ENCODE measurements at regions not wholly inside any gene's neighbourhood (a gene's known extent, or its start where the extent isn't known, plus 50 kb on each side); places are given as distances from the start of the nearest gene placed in this dataset.

DNA sequence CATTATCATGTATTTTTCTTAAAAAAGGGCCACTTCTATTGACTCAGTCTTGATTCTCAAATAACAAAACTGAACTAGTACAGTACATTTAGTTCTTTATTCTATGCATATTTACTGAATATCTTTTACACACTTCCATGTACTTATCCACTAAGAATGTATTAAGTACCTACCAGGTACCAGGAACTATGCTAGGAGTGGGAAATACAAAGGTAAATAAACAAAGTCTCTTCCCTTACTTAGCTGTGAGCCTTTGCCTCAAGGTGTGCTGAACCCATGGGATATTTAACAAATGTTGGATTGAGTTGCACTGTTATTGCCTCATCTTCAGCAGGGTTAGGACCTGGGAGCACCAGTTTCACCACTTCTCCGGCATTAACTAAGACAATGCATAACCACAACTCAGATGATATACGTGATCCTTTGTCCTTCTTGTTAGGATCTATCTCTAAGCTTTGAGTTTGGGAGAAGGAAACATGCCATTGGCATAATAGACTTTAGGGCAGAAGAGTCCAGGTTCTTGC, 533.9 kb downstream of the TFAP2B start:
- no peak for DNase-seq
- intact Hi-C loops (cut with DNase I), result loop anchor here (5.0 kb wide), 1 partner anchor 535 kb away; the partner anchor contains the start of gene TFAP2B

DNA sequence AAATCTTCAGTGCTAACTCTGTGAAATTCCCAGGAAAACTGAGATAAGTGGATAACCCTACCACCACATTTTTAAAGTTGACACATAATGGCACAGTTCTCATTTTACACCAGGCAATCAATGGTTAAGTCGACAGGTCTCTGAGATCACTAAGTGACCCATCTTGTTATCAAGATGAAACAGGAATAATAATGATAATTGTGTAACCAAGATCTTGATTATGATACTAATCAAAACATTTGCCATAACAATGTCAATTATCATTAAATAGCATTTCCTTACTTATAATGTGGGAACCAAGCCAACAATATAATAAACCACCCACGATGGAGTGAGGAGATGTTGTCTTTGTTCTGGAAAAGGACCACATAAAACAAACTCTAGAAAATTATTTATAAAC, 541.6 kb downstream of the TFAP2B start:
- intact Hi-C loops (cut with DNase I), result no loop called here

DNA sequence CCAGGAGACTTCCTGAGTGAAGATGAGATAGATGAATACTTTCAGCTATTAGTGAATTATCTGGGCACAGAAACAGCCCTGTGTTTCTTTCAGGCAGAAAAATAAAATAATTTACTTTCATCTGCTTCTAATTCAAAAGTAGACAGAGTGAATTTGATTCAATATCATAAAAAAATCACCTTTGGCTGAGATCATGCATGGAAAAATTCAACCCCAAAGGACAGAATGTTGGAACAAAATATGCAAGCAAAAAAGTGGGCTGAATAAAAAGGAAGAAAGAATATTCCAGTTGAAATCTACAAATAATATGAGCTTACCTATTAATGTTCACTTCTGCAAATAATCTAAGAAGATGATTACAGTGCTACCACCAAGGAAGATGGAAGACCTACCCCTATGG, 546.9 kb downstream of the TFAP2B start:
- intact Hi-C loops (cut with DNase I), result no loop called here
- no peak for DNase-seq

More for the DNA sequence above, 541.6 kb downstream of the TFAP2B start:
- no peak for DNase-seq

DNA sequence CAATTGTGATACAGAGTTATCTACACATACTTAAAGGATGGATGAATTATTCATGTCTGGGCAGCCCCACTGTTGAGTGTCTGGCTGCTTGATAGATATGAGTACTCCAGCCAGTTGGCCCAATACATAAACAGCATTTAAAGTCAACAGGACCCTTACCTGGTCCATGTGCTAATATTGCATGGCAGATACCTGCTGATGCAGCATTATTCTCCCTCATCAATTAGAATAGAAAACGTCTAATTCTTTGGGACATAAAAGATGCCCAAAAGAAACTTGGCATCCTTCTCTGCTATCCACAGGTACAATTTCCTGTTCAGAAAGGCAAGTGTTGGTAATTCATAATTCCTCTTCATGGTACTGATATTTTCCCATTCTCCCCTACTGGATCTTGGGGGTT, 550.8 kb downstream of the TFAP2B start:
- intact Hi-C loops (cut with DNase I), result no loop called here
- DNase-seq, result no peak

DNA sequence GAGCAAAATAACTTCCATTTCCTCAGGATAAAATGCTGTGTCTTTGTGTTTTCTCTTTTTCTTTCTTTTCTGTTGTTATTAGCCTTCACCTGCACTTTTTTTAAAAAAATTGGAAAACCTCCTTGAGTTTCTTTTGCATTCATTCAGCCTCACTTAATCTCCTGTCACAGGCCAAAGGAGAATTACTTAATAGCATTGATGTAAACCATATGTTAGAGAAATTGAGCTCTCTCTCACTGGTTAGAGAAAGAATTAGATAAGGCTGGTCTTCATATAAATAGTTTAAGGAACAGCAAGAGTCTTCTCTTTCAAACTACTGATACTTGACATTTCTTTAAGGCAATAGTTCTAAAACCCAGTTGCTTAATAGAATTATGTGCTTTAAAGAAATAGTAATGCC, 564.2 kb downstream of the TFAP2B start:
- DNase-seq, result no peak
- intact Hi-C loops (cut with DNase I), result no loop called here

DNA sequence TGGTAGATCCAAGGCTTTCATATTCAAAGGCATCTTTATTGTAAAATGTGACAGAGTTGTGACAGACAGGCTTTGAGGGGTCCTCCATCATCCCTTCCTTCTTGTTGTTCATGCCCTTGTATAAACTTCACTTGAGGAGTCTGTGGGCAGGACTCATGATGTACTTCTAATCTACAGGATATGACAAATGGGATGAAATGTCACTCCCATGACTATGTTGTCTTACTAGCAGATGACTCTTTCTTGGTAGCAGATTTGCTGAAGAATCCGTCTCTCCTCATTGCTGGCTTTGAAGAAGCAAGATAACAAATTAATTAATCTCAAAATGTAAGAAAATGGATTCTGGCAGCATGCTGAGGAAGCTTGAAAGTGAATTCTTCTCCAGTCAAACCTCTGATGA, 566.1 kb downstream of the TFAP2B start:
- intact Hi-C loops (cut with DNase I), result no loop called here
- DNase-seq, result no peak

DNA sequence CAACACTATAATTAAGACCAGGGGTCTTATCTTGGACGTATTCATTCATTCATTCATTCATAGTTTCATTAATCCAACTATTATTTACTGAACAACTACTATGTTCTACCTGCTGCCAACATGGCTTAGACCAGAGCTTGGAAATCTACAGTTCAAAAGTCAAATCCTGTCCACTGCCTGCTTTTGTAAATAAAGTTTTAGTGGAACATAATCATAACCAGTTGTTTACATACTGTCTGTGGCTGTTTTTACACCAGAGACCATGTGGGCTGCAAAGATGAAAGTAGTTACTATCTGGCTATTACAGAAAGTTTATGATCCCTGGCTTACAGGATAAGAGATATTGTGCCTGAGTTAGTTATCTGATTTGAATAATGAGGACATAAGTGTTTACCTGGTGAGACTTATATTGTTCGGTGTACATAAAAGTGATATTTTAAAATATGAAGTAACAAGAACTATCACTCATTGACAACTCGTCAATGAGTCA, 567.7 kb downstream of the TFAP2B start:
- intact Hi-C loops (cut with DNase I), result no loop called here

DNA sequence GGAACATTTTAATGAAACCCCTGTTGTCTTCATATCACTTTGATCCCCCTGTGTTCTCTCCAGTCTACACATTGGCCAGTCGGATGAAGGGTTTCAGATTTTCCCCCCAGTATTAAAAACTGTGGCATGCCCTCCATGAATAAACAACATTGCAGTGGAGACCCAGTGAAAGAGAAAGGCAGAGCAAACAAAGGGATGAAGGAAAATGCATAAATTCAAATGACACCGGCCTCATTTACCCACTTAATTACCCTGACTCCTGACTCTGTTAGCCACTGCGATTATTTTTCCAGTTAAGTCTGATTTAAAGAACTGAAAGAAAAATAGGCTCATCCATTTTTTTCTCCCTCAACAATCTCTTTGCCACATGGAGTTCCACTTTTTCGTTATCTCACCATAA, 569.2 kb downstream of the TFAP2B start:
- intact Hi-C loops (cut with DNase I), result no loop called here
- no peak for DNase-seq

More for the DNA sequence above, 567.7 kb downstream of the TFAP2B start:
- DNase-seq, result no peak

DNA sequence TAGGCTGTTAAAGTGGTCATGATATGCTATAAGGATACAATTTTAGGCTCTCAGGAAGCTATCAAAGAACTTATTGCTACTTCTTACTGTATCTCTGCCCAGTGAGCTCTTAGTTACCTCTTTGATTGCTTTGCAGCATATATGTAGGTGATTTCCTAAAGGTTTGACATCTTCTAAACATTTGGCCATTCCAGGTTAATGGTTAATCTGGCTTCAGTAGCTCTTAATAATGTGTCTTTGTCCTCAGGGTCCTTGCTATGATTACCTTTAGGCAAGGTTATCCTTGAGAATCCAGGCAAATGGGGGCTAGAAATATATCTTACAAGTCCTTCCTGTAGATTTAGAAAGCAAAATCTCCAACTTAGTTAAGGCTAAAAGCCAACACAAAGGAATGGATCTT, 575.4 kb downstream of the TFAP2B start:
- DNase-seq, result no peak
- intact Hi-C loops (cut with DNase I), result no loop called here

DNA sequence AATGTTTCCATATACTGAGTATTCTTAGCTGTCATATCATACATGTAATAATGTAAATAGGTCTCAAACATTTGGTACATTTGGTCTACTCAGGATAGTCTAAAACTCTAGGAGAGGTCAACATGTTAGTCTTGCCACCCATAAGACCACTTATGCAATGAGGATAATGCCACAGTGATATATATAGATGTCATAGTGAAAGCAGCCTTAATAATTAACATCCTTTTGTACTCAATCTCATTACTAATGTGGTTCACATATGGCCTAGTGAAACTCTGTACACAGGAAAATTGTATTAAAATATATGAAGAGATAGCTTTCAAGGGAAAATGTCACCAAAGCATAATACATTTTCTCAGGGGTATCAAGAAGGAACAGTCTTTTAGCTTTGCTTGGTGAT, 577.9 kb downstream of the TFAP2B start:
- intact Hi-C loops (cut with DNase I), result no loop called here
- DNase-seq, result no peak

DNA sequence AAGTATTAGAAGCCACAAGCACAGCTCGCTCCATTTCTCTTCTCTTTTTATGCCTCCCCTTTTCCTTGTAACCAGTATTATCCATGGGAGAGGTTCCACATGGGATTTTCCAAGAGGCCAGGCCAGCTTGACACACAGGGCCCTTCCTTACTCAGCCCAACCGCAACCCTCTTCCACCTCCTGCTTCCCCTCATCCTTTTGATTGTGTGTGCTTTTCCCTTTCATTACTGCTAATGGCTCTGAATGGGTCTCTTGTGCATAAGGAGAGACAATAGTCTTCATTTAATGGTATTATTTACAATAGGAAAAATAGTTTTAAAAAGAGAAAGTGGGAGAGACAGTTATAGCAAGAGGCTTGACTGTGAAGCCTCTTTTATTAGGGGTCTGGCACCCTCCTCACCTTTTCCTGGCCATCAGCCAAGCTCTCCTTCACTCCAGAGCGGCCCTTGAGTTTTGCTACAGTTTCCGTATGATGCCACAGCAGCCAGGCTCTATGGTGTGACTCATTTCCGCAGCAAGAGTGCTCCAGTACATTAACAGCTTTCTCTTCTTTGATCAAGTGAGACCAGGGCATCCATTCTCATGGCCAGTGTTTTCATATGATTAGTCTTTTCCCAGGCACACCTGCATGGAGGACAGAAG, 579.5 kb downstream of the TFAP2B start:
- DNase-seq, result peak in 1 of 10 donors; percentile 52
- intact Hi-C loops (cut with DNase I), result no loop called here

DNA sequence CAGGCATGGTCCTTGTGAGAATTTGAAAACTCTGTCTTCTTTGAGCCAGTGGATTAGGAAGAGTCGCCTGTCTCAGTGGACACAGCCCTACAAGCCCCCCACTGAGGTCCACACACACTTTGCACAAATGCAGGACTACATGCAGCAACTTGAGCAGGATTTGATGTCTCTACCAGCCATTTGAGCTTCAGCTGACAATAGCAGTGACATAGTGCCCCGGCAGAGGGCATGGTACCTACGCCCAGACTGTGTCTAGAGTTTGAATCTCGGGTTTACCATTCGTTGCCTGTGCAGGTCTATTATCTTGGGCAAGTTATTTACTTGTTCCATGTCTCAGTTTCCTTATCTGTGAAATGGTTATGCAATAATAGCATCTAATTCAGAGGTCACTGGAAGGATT, 580.1 kb downstream of the TFAP2B start:
- intact Hi-C loops (cut with DNase I), result no loop called here
- DNase-seq, result peak in 1 of 10 donors; percentile 36

DNA sequence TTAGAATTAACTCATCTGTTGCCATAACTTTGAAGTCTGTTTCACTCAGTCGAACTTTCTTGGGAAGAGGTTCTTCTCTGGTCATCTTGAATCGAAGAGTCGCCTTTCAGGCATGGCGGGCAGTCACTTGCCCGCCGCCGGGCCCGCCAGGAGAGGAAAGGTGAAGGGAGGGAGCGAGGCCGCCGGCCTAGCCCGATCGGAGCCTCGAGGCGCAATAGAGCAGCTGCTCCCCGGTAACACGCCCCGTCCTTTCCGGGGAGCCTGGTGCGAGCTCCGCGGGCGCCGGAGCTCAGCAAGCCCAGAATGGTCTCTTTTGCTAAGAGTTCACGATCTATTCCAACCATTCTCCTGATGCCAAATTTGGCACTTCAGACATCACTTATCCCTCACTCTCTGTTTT, 591.8 kb downstream of the TFAP2B start:
- DNase-seq, result peak in 3 of 10 donors; percentile 53 to 76 (median 68)
- intact Hi-C loops (cut with DNase I), result no loop called here

DNA sequence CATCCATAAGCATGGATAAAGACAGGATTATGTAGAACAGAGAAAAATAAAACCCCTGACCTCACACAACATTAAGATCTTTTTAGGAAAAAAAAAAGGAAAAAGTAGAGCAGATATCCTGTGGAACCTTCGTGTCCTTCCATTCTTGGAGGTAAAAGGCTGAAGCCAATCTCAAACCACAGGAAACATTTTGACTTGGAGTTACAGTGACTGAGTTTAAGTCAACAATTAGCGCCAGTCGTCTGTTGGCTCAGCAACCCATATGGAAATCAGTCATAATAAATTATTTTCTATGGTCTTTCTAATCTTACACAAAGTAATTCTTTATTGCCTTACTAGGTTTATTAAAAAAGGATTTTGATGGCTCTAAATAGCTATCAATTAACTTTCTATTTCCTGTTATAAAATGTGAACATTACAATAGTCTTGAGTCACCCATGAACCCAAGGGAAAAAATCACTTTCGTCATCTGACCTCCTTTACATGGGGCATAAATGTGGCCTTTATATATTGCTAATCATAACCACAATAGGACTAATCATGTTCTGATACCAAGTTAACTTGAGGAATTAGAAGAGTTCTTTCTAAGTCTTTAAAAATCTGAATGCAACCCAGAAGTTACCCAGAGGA, 592.9 kb downstream of the TFAP2B start:
- intact Hi-C loops (cut with DNase I), result no loop called here
- no peak for DNase-seq

DNA sequence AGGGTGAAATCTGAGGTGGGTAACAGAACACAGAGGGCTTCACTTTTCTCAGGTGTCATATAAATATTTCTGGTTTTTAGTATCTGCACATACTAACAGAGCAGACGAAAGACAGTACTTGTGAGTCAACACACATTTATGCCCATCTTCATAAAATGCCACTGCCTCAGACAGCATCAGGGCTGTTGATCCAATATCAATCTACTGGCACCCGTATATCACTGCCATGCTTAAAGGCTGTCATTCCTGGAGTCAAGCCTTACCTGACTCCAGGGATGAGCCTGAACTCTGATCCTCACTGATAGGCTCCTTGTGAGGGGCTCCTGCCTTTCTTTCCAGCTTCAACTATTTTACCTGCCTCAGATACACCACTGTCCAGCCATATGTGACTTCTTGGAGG, 595.7 kb downstream of the TFAP2B start:
- no peak for DNase-seq
- intact Hi-C loops (cut with DNase I), result no loop called here

DNA sequence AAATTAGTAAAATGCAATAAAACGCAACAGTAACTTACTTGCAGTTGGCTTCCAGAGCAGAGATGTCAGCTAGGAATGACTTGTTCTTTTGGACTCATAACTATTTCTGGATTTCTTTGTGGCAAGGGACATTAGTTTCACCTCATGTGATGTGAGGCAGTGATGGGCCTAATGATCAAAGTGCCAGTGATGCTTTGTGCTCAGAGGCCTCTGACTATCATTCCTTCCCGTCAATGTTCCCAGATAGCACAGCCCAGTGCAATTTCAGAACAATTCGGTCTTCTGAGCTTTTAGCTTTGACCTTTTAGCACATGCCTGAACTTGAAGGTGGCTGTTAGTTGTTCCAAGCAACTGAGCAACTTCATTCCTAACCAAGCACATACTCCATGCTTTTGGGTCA, 596.8 kb downstream of the TFAP2B start:
- DNase-seq, result no peak
- intact Hi-C loops (cut with DNase I), result no loop called here

DNA sequence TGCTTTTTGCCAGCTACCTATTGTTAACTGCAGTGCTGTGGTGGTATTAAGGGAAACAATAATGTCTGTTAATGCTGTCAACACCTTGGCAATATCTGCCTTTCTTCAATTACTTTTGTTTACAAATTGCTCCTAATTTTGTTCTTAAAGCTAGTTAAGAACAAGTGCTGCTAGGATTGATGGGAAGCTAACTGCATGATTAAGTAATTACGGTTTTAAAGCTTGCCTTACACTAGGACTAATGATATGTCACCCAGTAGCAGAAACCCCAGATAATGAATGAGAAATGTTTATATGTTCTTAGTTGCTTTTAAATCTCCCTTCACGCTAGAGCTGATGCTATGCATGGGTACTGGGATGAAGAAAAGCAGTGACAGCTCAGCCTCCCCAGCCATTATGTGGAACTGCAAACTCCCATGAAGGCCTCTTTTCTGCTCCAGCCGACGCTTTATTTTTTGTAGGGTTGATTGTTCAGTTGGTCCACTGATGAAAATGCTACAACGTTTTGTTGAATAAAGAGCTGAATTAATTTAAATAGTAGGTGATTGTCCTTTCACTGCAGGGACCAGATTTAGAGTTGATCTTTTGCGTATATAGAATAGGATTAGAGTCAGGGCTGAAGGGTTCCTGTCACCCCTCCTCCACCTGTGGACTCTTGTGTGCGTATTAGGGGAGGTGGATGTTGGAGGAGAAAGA, 610.5 kb downstream of the TFAP2B start:
- intact Hi-C loops (cut with DNase I), result no loop called here
- no peak for DNase-seq

DNA sequence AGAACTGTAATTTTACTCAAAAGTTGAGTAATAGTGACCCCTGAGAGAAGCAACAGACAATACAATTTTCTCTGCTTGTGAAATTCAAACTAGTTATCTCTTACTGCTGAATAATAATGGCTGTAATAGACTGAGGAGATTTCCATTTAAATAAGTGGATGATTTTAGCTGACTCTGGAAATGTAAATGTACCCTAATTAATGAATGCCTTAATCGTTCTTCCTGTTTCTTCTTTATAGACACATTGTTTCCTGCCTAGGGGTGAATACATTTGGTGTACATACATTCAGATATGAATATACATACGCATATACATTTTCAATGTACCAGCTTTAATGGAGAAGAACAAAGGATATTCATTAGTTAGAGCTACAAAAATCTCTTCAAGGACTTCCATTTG, 611.9 kb downstream of the TFAP2B start:
- intact Hi-C loops (cut with DNase I), result no loop called here
- no peak for DNase-seq

DNA sequence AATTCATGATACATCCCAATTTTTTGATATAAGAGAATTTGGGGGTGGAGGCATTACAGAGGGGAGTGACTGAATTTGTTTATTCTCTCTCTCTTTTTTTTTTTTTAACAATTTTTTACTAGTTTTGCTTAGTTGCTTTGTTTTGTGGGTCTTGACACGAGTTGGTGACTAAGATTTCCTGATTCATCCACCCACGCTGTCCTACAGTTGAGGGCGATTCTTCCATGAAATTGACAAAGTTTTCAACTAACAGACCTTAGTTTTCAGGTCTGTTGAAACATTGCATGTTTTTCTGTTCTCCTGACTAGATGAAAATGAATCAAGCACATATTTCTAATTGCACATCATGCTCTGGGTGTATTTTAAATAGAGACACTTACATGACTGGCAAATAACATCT, 613.8 kb downstream of the TFAP2B start:
- no peak for DNase-seq
- intact Hi-C loops (cut with DNase I), result no loop called here

DNA sequence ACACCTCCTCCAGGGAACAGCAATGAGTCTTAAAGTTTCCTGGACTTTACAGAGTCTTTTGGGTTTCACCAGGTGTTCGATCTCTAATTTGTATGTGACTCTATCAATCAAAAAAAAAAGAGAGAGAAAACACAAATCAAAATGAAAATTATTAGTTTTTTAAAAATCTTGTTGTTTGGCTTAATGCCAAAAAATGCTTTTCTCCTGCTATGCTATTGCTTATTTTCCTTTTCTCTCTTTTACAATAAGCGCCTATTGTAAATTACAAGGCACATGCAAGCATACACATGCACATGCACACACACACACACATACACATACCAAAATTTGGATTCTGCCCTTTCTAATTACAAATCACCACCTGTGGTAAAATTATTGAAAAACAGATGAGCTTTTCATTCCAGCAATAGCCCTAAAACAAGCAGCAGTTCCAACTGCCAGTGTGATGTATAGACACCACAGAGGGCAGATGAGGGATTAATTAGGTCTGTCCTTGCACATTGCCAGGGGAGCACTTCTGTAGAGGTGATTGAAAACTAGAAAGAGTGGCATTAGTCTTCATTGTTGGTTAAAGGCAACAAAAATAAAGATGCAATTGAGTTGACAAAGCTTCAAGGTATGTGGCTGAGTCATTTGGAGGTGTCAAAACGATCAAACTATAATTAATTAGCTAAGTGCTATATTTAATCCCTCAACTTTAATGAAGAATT, 631.7 kb downstream of the TFAP2B start:
- DNase-seq, result no peak
- intact Hi-C loops (cut with DNase I), result no loop called here

DNA sequence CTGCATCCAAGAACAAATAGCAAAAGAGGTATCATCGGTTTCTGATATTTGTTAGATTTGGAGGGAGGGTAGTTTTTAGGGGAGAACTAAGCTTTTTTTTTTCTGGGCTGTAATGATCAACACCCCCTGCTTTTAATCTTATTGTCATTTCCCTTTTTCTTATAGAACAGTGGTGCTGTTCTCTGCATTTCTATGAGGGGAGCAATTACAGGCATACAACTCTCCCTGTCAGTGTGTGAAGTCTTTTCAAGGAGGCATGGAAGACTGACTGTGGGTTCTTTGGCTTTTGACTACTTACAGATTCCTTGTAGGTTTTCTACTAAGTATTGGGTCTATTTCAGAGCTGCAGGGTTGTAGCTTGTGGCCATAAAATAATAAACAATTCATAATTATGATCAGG, 632.3 kb downstream of the TFAP2B start:
- DNase-seq, result no peak
- intact Hi-C loops (cut with DNase I), result no loop called here

All from posterior cingulate gyrus (tissue), 11 donors.